ENCODE measurements at regions not wholly inside any gene's neighbourhood (a gene's known extent, or its start where the extent isn't known, plus 50 kb on each side); places are given as distances from the start of the nearest gene placed in this dataset.

- TF ChIP-seq GABPA (tag; conservative IDR thresholded peaks at IDR 0.05; ENCODE audit: low read depth), result no peak
- no peak for TF ChIP-seq CTCF (IDR thresholded peaks at IDR 0.05 in 2 of 3, conservative IDR thresholded peaks at IDR 0.05 in 1 of 3; ENCODE audit: insufficient read depth in 2 of 3, low read depth in 1 of 3, low read length in 3 of 3)
- no peak for TF ChIP-seq ZBTB8A (IDR thresholded peaks at IDR 0.05; ENCODE audit: partially characterized antibody)
Measured at GRCh38 chrX:45267007-45267406, 66.3 kb upstream of the DIPK2B start.
